ENCODE measurements at regions not wholly inside any gene's neighbourhood (a gene's known extent, or its start where the extent isn't known, plus 50 kb on each side); places are given as distances from the start of the nearest gene placed in this dataset.

GRCh38 chr10:118912961-118913600 lies 116.4 kb upstream of the NANOS1 start:
- Mint-ChIP-seq H3K27me3 (ENCODE audit: low read depth) (peaks cover 5% of the 10 kb centered on the region), H3K4me3 (no peak overlapping the region), H3K9me3 (no peaks in the 10 kb centered on the region), H3K36me3 (ENCODE audit: low read depth) (no peaks in the 10 kb centered on the region), H3K27ac (no peak overlapping the region), H3K4me1 (ENCODE audit: low read depth) (no peaks in the 10 kb centered on the region)

DNA sequence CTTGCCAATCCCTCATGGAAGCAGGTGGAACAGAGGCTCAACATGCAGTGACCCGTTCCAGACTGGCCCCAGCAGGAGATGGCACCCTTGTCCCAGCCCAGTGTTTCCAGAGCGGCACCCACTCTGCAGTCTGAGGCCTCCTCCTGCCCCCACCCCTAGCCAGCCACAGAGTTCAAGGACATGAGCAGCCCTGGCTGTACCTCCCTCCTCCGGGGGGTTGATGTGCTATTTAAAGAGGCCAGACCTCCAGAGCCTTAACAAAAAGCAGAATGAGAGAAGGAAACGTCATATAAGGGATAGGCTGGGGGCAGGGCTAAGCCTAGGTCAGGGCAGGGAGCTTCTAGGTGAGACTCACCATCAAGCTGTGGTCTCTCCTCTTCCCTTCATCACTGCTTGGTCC lies 115.7 kb upstream of the NANOS1 start:
- Mint-ChIP-seq H3K36me3 (ENCODE audit: low read depth) (no peaks in the 10 kb centered on the region), H3K27ac (no peak overlapping the region), H3K4me3 (no peak overlapping the region), H3K27me3 (ENCODE audit: low read depth) (peaks cover 5% of the 10 kb centered on the region), H3K9me3 (no peaks in the 10 kb centered on the region), H3K4me1 (ENCODE audit: low read depth) (no peaks in the 10 kb centered on the region)

DNA sequence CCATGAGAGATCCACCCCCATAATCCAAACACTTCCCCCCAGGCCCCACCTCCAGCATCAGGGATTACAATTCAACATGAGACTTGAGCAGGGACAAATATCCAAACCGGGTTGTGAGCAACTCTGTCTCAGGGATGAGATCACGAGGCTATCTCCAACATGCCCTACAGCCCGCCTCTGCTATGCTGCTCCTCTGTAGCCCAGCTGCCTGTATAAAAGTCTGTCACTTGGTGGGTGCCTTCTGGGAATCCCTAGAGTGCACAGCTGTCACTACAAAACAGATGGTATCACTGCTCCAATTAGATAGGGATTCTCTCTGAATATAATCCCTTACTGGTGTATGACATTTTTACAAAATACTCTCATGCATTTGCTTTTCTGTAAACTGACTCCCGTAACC lies 114.9 kb upstream of the NANOS1 start:
- H3K27me3 Mint-ChIP-seq (ENCODE audit: low read depth), result peaks cover 5% of the 10 kb centered on the region
- no peak overlapping the region for H3K4me3 Mint-ChIP-seq
- no peaks in the 10 kb centered on the region for H3K9me3 Mint-ChIP-seq
- H3K4me1 Mint-ChIP-seq (ENCODE audit: low read depth), result no peaks in the 10 kb centered on the region
- H3K27ac Mint-ChIP-seq, result no peak overlapping the region
- H3K36me3 Mint-ChIP-seq (ENCODE audit: low read depth), result no peaks in the 10 kb centered on the region

DNA sequence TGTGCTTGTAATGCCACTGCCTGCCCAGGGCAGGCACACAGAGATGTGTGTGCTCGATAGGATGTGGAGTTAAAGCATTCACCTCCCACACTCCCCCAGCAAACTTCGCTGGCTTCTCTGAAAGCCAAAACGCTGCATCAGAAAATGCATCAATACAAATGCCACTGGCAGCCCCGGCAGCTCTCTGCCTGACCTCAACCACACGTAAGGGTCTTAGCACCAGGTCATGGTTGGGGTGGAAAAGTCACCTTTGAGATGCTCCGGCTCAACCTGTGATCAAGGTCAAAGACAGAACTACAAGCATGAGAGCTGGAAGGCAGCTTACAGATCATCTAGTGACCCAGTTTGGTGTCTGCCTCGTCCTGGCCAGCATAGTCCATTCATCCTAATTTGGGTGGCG lies 114.4 kb upstream of the NANOS1 start:
- H3K4me1 Mint-ChIP-seq (ENCODE audit: low read depth), result no peaks in the 10 kb centered on the region
- no peak overlapping the region for H3K4me3 Mint-ChIP-seq
- H3K27me3 Mint-ChIP-seq (ENCODE audit: low read depth), result peaks cover 5% of the 10 kb centered on the region
- no peaks in the 10 kb centered on the region for H3K9me3 Mint-ChIP-seq
- no peaks in the 10 kb centered on the region for H3K36me3 Mint-ChIP-seq (ENCODE audit: low read depth)
- no peak overlapping the region for H3K27ac Mint-ChIP-seq

- Mint-ChIP-seq H3K9me3 (no peaks in the 10 kb centered on the region), H3K4me3 (no peak overlapping the region), H3K27ac (no peak overlapping the region), H3K27me3 (ENCODE audit: low read depth) (peaks cover 11% of the 10 kb centered on the region), H3K4me1 (ENCODE audit: low read depth) (no peaks in the 10 kb centered on the region), H3K36me3 (ENCODE audit: low read depth) (no peaks in the 10 kb centered on the region)
Measured at GRCh38 chr10:118916777-118917176, 112.7 kb upstream of the NANOS1 start.

- Mint-ChIP-seq H3K36me3 (ENCODE audit: low read depth) (no peaks in the 10 kb centered on the region), H3K4me3 (no peak overlapping the region), H3K27me3 (ENCODE audit: low read depth) (peaks cover 15% of the 10 kb centered on the region), H3K4me1 (ENCODE audit: low read depth) (no peaks in the 10 kb centered on the region), H3K9me3 (no peaks in the 10 kb centered on the region), H3K27ac (no peak overlapping the region)
Measured at GRCh38 chr10:118917701-118918100, 111.8 kb upstream of the NANOS1 start.

GRCh38 chr10:118918116-118918515 lies 111.4 kb upstream of the NANOS1 start:
- Mint-ChIP-seq H3K4me3 (no peak overlapping the region), H3K4me1 (ENCODE audit: low read depth) (no peaks in the 10 kb centered on the region), H3K27ac (no peak overlapping the region), H3K27me3 (ENCODE audit: low read depth) (peaks cover 15% of the 10 kb centered on the region), H3K36me3 (ENCODE audit: low read depth) (no peaks in the 10 kb centered on the region), H3K9me3 (no peaks in the 10 kb centered on the region)

DNA sequence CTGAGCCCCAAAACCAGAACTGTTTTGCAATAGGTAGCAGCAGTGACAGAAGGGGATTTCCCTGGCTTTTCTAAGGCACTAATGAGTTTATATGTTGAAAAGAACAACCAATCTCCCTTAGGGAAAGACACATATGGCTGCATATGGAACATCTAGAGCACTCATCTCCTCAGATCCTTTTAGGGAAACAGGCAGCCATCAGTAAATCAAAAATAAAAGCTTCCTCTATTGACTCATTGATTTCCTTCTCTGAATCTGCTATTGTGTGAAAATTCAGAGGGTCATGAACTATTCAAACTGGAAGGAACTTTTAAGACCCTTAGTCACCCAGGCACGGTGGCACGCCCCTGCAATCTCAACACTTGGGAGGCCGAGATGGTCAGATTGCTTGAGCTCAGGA lies 110.9 kb upstream of the NANOS1 start:
- no peaks in the 10 kb centered on the region for H3K4me1 Mint-ChIP-seq (ENCODE audit: low read depth)
- no peaks in the 10 kb centered on the region for H3K9me3 Mint-ChIP-seq
- H3K27me3 Mint-ChIP-seq (ENCODE audit: low read depth), result peaks cover 16% of the 10 kb centered on the region
- no peak overlapping the region for H3K4me3 Mint-ChIP-seq
- H3K27ac Mint-ChIP-seq, result no peak overlapping the region
- no peaks in the 10 kb centered on the region for H3K36me3 Mint-ChIP-seq (ENCODE audit: low read depth)

GRCh38 chr10:118920206-118920605 lies 109.3 kb upstream of the NANOS1 start:
- Mint-ChIP-seq H3K27ac (no peak overlapping the region), H3K36me3 (ENCODE audit: low read depth) (no peaks in the 10 kb centered on the region), H3K4me3 (no peak overlapping the region), H3K27me3 (ENCODE audit: low read depth) (peaks cover 22% of the 10 kb centered on the region), H3K4me1 (ENCODE audit: low read depth) (no peaks in the 10 kb centered on the region), H3K9me3 (no peaks in the 10 kb centered on the region)

GRCh38 chr10:118922226-118922625 lies 107.3 kb upstream of the NANOS1 start:
- no peak overlapping the region for H3K27ac Mint-ChIP-seq
- no peaks in the 10 kb centered on the region for H3K9me3 Mint-ChIP-seq
- H3K27me3 Mint-ChIP-seq (ENCODE audit: low read depth), result peaks cover 20% of the 10 kb centered on the region
- no peaks in the 10 kb centered on the region for H3K36me3 Mint-ChIP-seq (ENCODE audit: low read depth)
- no peak overlapping the region for H3K4me3 Mint-ChIP-seq
- no peaks in the 10 kb centered on the region for H3K4me1 Mint-ChIP-seq (ENCODE audit: low read depth)

DNA sequence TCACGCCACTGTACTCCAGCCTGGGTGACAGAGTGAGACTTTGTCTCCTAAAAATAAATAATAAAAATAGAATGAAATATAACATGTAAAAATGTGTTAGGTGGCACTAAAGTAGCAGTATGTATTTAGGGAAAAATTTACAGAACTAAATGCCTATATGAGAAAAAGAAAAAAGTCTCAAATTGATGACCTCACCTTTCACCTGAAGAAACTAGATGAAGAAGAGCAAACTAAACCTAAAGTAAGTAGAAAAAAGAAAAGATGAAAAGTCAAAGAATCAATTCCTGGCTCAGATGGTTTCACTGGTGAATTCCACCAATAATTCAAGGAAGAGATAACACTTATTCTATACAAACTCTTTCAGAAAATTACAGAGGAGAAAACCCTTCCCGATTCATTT lies 106.5 kb upstream of the NANOS1 start:
- H3K9me3 Mint-ChIP-seq, result no peaks in the 10 kb centered on the region
- peaks cover 20% of the 10 kb centered on the region for H3K27me3 Mint-ChIP-seq (ENCODE audit: low read depth)
- no peaks in the 10 kb centered on the region for H3K36me3 Mint-ChIP-seq (ENCODE audit: low read depth)
- H3K4me1 Mint-ChIP-seq (ENCODE audit: low read depth), result no peaks in the 10 kb centered on the region
- H3K4me3 Mint-ChIP-seq, result no peak overlapping the region
- H3K27ac Mint-ChIP-seq, result no peak overlapping the region

- Mint-ChIP-seq H3K27me3 (ENCODE audit: low read depth) (peaks cover 20% of the 10 kb centered on the region), H3K9me3 (peaks cover 10% of the 10 kb centered on the region), H3K36me3 (ENCODE audit: low read depth) (no peaks in the 10 kb centered on the region), H3K4me3 (no peak overlapping the region), H3K27ac (no peak overlapping the region), H3K4me1 (ENCODE audit: low read depth) (no peaks in the 10 kb centered on the region)
Measured at GRCh38 chr10:118924493-118924892, 105.0 kb upstream of the NANOS1 start.

- H3K4me1 Mint-ChIP-seq (ENCODE audit: low read depth), result no peaks in the 10 kb centered on the region
- H3K4me3 Mint-ChIP-seq, result no peak overlapping the region
- H3K9me3 Mint-ChIP-seq, result peaks cover 15% of the 10 kb centered on the region
- no peaks in the 10 kb centered on the region for H3K36me3 Mint-ChIP-seq (ENCODE audit: low read depth)
- no peak overlapping the region for H3K27ac Mint-ChIP-seq
- H3K27me3 Mint-ChIP-seq (ENCODE audit: low read depth), result peaks cover 20% of the 10 kb centered on the region
Measured at GRCh38 chr10:118925404-118926071, 104.0 kb upstream of the NANOS1 start.

DNA sequence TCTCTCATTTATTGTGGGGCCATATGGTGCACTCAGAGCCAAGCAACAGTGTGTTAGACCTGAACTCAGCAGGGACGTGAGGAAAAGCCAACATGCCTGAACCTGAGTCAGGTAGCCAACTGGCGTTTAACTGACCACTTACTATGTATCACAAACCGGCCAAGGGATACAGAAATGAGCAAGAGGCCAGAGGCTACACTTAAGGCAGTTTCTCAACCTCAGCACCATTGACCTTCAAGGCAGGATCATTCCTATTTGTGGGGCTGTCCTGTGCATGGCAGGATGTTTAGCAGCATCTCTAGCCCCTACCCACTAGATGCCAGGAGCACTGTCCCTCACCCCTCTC lies 103.5 kb upstream of the NANOS1 start:
- Mint-ChIP-seq H3K27ac (no peak overlapping the region), H3K36me3 (ENCODE audit: low read depth) (no peaks in the 10 kb centered on the region), H3K4me1 (ENCODE audit: low read depth) (no peaks in the 10 kb centered on the region), H3K9me3 (peaks cover 20% of the 10 kb centered on the region), H3K4me3 (no peak overlapping the region), H3K27me3 (ENCODE audit: low read depth) (peaks cover 20% of the 10 kb centered on the region)

- peaks cover 24% of the 10 kb centered on the region for H3K9me3 Mint-ChIP-seq
- no peak overlapping the region for H3K27ac Mint-ChIP-seq
- H3K27me3 Mint-ChIP-seq (ENCODE audit: low read depth), result peaks cover 19% of the 10 kb centered on the region
- no peak overlapping the region for H3K4me3 Mint-ChIP-seq
- H3K36me3 Mint-ChIP-seq (ENCODE audit: low read depth), result no peaks in the 10 kb centered on the region
- no peaks in the 10 kb centered on the region for H3K4me1 Mint-ChIP-seq (ENCODE audit: low read depth)
Measured at GRCh38 chr10:118926441-118926840, 103.1 kb upstream of the NANOS1 start.
